Progenitor cell of endocrine pancreas (in vitro differentiated cells): ENCODE measurements at regions not wholly inside any gene's neighbourhood (a gene's known extent, or its start where the extent isn't known, plus 50 kb on each side); places are given as distances from the start of the nearest gene placed in this dataset.
"Not testable (repeated sequence)": the region's sequence is repeated elsewhere in the genome, so short reads cannot be mapped to it uniquely, and the experiment has no call there.

Experiments used
- DNase-seq: peaks from one replicate; pipeline ENCODE4 v3.0.0; 2021; ENCODE audit warnings: low spot score; ENCODE audit not compliant: unreplicated experiment
- H3K27ac Mint-ChIP-seq: 2 replicates; pipeline ENCODE4 v1.8.0; 2021; ENCODE audit warnings: mild to moderate bottlenecking, moderate library complexity, mixed read lengths
- H3K27me3 Mint-ChIP-seq: 2 replicates; pipeline ENCODE4 v1.8.0; 2021; ENCODE audit warnings: mixed read lengths
- H3K36me3 Mint-ChIP-seq: 2 replicates; pipeline ENCODE4 v1.8.0; 2022; ENCODE audit warnings: mixed read lengths; ENCODE audit not compliant: insufficient read depth
- H3K4me1 Mint-ChIP-seq: 2 replicates; pipeline ENCODE4 v1.8.0; 2021; ENCODE audit warnings: low read depth, mixed read lengths
- H3K4me3 Mint-ChIP-seq: 2 replicates; pipeline ENCODE4 v1.8.0; 2021; ENCODE audit warnings: low read depth, mild to moderate bottlenecking, moderate library complexity, mixed read lengths
- H3K9me3 Mint-ChIP-seq: 2 replicates; pipeline ENCODE4 v1.8.0; 2021; ENCODE audit warnings: low read depth, mixed read lengths
- TF ChIP-seq, protein P1 (sequence below): fragments of 200-600 bp; sonication (generic); IDR thresholded peaks from one replicate; pipeline ENCODE4 v1.5.0; 2021; ENCODE audit warnings: antibody characterized with exemption, mild to moderate bottlenecking; ENCODE audit not compliant: unreplicated experiment

DNA sequence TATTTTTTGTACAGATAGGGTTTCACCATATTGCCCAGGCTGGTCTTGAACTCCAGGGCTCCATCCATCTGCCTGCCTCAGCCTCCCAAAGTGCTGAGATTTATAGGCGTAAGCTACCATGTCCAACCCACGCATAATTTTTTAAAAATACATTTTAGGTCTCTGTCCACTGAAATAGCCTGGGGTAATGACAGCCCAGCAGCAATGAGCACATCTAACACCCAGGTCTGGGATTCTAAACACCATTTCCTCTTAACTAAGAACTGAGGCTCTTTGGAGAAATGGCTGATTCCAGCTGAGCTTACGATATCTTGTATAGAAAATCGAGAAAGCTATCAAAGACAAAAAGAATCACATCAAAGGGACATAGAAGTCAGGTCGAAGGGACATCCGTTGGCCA is 245.3 kb downstream of the PARN start:
- TF ChIP-seq, protein P1, sequence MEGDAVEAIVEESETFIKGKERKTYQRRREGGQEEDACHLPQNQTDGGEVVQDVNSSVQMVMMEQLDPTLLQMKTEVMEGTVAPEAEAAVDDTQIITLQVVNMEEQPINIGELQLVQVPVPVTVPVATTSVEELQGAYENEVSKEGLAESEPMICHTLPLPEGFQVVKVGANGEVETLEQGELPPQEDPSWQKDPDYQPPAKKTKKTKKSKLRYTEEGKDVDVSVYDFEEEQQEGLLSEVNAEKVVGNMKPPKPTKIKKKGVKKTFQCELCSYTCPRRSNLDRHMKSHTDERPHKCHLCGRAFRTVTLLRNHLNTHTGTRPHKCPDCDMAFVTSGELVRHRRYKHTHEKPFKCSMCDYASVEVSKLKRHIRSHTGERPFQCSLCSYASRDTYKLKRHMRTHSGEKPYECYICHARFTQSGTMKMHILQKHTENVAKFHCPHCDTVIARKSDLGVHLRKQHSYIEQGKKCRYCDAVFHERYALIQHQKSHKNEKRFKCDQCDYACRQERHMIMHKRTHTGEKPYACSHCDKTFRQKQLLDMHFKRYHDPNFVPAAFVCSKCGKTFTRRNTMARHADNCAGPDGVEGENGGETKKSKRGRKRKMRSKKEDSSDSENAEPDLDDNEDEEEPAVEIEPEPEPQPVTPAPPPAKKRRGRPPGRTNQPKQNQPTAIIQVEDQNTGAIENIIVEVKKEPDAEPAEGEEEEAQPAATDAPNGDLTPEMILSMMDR, result no peak
- no peaks in the 10 kb centered on the region for H3K4me1 Mint-ChIP-seq

DNA sequence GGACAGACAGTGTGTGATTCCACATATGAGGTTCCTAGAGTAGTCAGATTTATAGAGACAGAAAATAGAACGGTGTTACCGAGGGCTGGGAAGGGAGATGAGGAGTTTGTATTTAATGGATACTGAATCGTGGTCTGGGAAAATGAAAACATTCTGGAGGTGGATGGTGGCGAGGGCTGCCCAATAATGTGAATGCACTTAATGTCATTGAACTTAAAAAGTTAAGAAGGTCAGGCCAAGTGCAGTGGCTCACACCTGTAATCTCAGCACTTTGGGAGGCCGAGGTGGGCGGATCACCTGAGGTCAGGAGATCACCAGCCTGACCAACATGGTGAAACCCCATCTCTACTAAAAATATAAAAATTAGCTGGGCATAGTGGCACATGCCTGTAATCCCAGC is 246.2 kb downstream of the PARN start:
- H3K9me3 Mint-ChIP-seq, H3K27me3 Mint-ChIP-seq, H3K4me1 Mint-ChIP-seq, H3K36me3 Mint-ChIP-seq, DNase-seq, H3K27ac Mint-ChIP-seq, H3K4me3 Mint-ChIP-seq: not testable (repeated sequence)

More for the DNA sequence above, 245.3 kb downstream of the PARN start:
- Mint-ChIP-seq H3K36me3 (no peaks in the 10 kb centered on the region), H3K4me3 (no peak overlapping the region), H3K9me3 (peaks cover 3% of the 10 kb centered on the region), H3K27ac (no peak overlapping the region), H3K27me3 (no peaks in the 10 kb centered on the region)
- no peak for DNase-seq

DNA sequence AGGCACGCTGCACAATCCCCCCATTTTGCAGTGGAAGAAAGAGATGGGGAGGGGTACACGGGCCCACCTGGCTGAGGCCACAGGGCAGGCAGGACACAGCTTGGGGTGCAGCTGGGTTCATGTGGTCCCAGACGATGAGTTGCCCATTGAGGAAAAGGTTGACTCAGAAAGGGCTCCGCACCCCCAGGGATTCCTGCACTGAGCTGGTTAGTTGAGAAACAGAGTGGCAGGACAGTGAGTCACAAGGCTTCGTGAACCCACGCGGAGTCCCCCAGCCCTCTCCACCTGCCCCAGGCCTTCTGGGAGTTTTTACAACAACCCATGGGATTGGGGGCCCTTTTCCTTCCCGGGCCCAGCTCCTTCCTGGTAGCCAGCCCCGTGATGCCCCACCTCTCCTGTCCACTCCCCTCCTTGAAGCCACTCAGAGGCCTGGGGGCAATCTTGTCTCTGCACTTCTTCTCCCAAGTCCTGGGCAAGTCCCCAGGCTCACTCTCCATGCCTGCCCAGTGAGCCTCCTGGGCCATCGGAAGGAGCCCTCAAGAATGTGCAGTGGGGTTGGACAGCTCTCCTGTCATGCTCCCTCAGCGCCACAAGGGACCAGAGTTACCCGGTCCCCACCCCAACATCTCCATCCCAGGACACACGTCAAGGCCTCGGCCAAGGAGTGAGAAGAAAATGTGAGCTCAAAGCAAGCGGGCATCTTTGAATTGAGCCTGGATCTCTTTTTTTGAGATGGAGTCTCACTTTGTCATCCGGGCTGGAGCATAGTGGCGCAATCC is 251.2 kb downstream of the PARN start:
- TF ChIP-seq, protein P1, result no peak
- Mint-ChIP-seq H3K36me3 (no peaks in the 10 kb centered on the region), H3K27ac (no peak overlapping the region), H3K4me1 (no peaks in the 10 kb centered on the region), H3K9me3 (peaks cover 3% of the 10 kb centered on the region), H3K27me3 (no peaks in the 10 kb centered on the region), H3K4me3 (no peak overlapping the region)
- no peak for DNase-seq

DNA sequence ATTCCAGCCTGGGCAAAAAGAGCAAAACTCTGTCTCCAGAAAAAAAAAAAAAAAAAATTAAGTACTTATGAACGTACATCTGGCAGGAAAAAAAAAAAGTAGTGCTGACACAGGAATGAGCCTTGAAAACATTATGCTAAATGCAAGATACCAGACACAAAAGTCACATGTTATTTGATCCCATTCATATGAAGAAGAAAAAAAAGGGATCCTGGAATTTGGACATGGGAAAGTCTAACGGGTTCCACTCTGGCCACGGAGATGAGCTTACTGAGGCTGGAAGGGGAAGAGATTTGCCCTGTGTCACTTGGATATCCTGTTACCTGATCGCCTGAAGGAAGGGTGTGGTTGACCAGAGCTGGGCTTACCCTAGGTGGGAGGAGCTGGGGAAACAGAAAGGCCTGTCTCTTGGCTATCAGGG is 251.9 kb downstream of the PARN start:
- H3K27ac Mint-ChIP-seq, result no peak overlapping the region
- no peaks in the 10 kb centered on the region for H3K27me3 Mint-ChIP-seq
- H3K36me3 Mint-ChIP-seq, result no peaks in the 10 kb centered on the region
- no peak overlapping the region for H3K4me3 Mint-ChIP-seq
- H3K9me3 Mint-ChIP-seq, result no peaks in the 10 kb centered on the region
- H3K4me1 Mint-ChIP-seq, result no peaks in the 10 kb centered on the region
- TF ChIP-seq, protein P1, result no peak
- DNase-seq, result no peak

DNA sequence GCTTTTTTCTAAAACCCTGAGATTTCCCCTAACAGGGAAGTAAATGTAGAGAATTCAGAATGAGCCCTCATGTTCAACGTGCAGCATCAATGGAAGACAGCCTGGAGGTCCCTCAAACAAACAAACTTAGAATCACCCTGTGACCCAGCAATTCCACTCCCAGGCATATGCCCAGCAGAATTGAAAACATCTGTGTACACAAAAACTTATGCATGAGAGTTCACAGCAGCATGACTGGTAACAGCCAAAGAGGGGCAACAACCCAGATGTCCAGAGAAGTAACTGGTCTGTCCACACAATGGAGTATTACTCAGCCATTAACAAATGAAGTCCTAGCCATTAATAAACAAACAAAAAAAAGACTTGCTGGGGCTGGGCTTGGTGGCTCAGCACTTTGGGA is 252.7 kb downstream of the PARN start:
- TF ChIP-seq, protein P1, result no peak
- H3K36me3 Mint-ChIP-seq, result no peaks in the 10 kb centered on the region
- DNase-seq, result no peak
- no peaks in the 10 kb centered on the region for H3K9me3 Mint-ChIP-seq
- H3K27me3 Mint-ChIP-seq, result no peaks in the 10 kb centered on the region
- H3K4me3 Mint-ChIP-seq, result no peak overlapping the region
- no peaks in the 10 kb centered on the region for H3K4me1 Mint-ChIP-seq
- no peak overlapping the region for H3K27ac Mint-ChIP-seq

DNA sequence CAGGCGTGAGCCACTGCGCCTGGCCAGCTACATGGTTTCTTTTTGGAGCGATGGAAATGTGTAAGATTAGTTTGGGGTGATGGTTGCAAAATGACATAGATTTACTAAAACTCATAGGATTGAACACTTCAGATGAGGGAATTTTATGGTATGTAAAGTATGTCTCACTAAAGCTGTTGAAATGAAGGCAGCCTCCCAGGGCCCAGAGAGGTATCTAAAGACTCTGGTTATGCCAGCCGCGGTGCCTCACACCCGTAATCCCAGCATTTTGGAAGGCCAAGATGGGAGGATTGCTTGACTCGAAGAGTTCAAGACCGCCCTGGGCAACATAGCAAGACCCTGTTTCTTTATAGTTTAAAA is 254.9 kb downstream of the PARN start:
- Mint-ChIP-seq H3K4me3 (no peak overlapping the region), H3K36me3 (no peaks in the 10 kb centered on the region), H3K27ac (no peak overlapping the region)

More for the DNA sequence above, 254.9 kb downstream of the PARN start:
- DNase-seq, result no peak
- Mint-ChIP-seq H3K27me3 (no peaks in the 10 kb centered on the region), H3K9me3 (no peaks in the 10 kb centered on the region), H3K4me1 (no peaks in the 10 kb centered on the region)
- TF ChIP-seq, protein P1, result no peak
